ENCODE measurements at regions not wholly inside any gene's neighbourhood (a gene's known extent, or its start where the extent isn't known, plus 50 kb on each side); places are given as distances from the start of the nearest gene placed in this dataset.

DNA sequence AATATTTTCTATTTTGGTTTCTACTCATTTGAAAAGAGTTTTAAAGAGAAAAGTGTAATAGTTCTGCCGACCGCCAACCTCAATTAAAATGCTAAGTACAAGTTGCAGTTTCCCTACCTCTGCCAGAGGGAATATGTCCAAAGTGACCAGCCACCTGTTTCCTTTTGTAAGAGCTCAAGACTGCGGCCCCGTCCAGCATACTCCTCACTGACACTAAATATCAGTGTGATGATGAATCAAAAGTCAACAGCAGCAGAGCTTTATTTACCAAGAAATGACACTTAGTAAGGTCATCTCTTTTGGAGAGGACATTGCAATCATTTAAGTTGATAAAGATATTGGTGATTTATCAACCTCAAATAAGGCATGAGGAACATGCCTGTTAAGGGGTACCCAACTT lies 57.4 kb upstream of the NRIP1 start:
- CTCF ChIA-PET: interaction anchor here (0.6 kb wide), 1 partner anchor 36 kb away, joined by 3 read pairs; no protein-coding TSS in a partner anchor
- Histone ChIP-seq H3K79me2 (ENCODE audit: low read length) (no peaks in the 10 kb centered on the region), H3K9ac (ENCODE audit: low read length) (no peak overlapping the region), H3K4me3 (ENCODE audit: low read length) (peak overlapping the region; percentile 38), H3K4me1 (ENCODE audit: insufficient read depth, low read length) (peaks cover 16% of the 10 kb centered on the region), H3K4me2 (ENCODE audit: low read length) (peak overlapping the region; percentile 65), H3K27me3 (ENCODE audit: low read length) (no peaks in the 10 kb centered on the region), H3K9me2 (replicated peaks; ENCODE audit: low read length) (no peaks in the 10 kb centered on the region), H3K27ac (ENCODE audit: low read length) (peak overlapping the region; percentile 56), H3K9me3 (ENCODE audit: low read length) (no peaks in the 10 kb centered on the region), H2AFZ (ENCODE audit: low read length) (peak overlapping the region; percentile 90; the same call in 1 of the 2 replicates), H3F3A (ENCODE audit: low read length, unreplicated experiment) (no peaks in the 10 kb centered on the region), H3K36me3 (ENCODE audit: low read depth, low read length) (no peaks in the 10 kb centered on the region), H4K20me1 (ENCODE audit: low read length) (no peaks in the 10 kb centered on the region)
- TF ChIP-seq EZH2 (IDR thresholded peaks at IDR 0.05; ENCODE audit: low read length, unreplicated experiment) (no peak), EZH2phosphoT487 (IDR thresholded peaks at IDR 0.05; ENCODE audit: borderline replicate concordance, low read length) (no peak), CTCF (conservative IDR thresholded peaks at IDR 0.05; ENCODE audit: low read depth, low read length) (no peak)
- intact Hi-C loops (cut with micrococcal nuclease): loop anchor here (5.0 kb wide), 1 partner anchor 55 kb away; no protein-coding TSS in a partner anchor
- ATAC-seq (peak; percentile 87), DNase-seq (peak; percentile 68)
- BruUV-seq (replicated peaks): no TSS peak
- POLR2A ChIA-PET (ENCODE audit: unreplicated experiment): interaction anchor here (0.6 to 0.7 kb wide), 3 partner anchors 13 to 254 kb away, joined by 3 to 4 read pairs (median 4); no protein-coding TSS in a partner anchor

DNA sequence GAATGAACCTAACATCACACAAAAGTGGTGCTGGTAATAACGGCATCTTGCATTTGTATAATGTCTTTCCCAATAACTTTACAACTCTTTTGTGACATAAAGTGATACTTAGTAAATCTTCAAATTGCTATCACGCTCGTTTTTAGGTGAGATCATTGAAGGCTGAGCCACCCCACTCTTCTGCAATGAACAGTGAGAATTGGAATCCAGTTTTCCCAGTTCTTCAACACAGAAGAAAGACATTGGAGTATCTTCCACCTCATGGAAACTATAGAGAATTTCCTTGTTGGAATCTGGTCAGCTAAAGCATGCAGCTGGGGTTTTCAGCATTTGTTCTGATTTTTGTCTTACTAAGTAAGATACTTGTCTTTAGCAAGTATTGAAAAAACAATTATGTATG lies 59.9 kb upstream of the NRIP1 start:
- Histone ChIP-seq H3K79me2 (ENCODE audit: low read length) (no peaks in the 10 kb centered on the region), H3K9me2 (replicated peaks; ENCODE audit: low read length) (no peaks in the 10 kb centered on the region), H2AFZ (ENCODE audit: low read length) (no peak overlapping the region), H3K27ac (ENCODE audit: low read length) (no peak overlapping the region), H3K27me3 (ENCODE audit: low read length) (no peaks in the 10 kb centered on the region), H4K20me1 (ENCODE audit: low read length) (no peaks in the 10 kb centered on the region), H3K9ac (ENCODE audit: low read length) (no peak overlapping the region), H3K36me3 (ENCODE audit: low read depth, low read length) (no peaks in the 10 kb centered on the region), H3K4me2 (ENCODE audit: low read length) (no peak overlapping the region), H3F3A (ENCODE audit: low read length, unreplicated experiment) (no peaks in the 10 kb centered on the region), H3K4me3 (ENCODE audit: low read length) (no peak overlapping the region), H3K9me3 (ENCODE audit: low read length) (no peaks in the 10 kb centered on the region), H3K4me1 (ENCODE audit: insufficient read depth, low read length) (peaks cover 16% of the 10 kb centered on the region)
- intact Hi-C loops (cut with micrococcal nuclease): loop anchor here (5.0 kb wide), 1 partner anchor 57 kb away; no protein-coding TSS in a partner anchor
- ATAC-seq: no peak
- TF ChIP-seq EZH2 (IDR thresholded peaks at IDR 0.05; ENCODE audit: low read length, unreplicated experiment) (no peak), CTCF (conservative IDR thresholded peaks at IDR 0.05; ENCODE audit: low read depth, low read length) (no peak), EZH2phosphoT487 (IDR thresholded peaks at IDR 0.05; ENCODE audit: borderline replicate concordance, low read length) (no peak)
- no TSS peak for BruUV-seq (replicated peaks)
- ChIA-PET CTCF (no interaction called here), POLR2A (ENCODE audit: unreplicated experiment) (no interaction called here)
- no peak for DNase-seq

DNA sequence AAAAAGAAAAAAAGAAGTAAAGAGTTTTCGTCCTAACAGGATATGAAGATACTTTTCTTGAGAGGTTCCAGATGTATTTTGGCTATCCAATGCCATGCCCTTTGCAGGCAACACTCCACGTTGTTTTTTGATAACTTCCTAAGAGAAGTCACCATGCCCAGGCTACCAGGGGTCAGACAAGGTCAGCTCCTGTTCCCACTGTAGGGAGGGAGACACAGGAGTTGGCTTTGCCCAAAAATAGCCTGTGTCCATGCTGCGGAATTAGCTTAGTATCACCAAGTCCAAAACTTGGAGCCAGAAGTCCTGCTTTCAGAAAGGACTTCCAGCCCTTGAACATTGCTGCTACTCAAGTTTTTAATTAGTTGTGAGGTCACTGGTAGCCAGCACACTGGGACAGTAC lies 62.1 kb upstream of the NRIP1 start:
- no peak for ATAC-seq
- no peaks in the 10 kb centered on the region for H3K9me3 ChIP-seq (ENCODE audit: low read length)
- BruUV-seq (replicated peaks): no TSS peak

More for the DNA sequence above, 62.1 kb upstream of the NRIP1 start:
- no peak overlapping the region for H3K27ac ChIP-seq (ENCODE audit: low read length)
- no peak for TF ChIP-seq EZH2phosphoT487 (IDR thresholded peaks at IDR 0.05; ENCODE audit: borderline replicate concordance, low read length)
- TF ChIP-seq CTCF (conservative IDR thresholded peaks at IDR 0.05; ENCODE audit: low read depth, low read length): no peak
- no peak for TF ChIP-seq EZH2 (IDR thresholded peaks at IDR 0.05; ENCODE audit: low read length, unreplicated experiment)
- no peaks in the 10 kb centered on the region for H3K27me3 ChIP-seq (ENCODE audit: low read length)
- no peaks in the 10 kb centered on the region for H3K36me3 ChIP-seq (ENCODE audit: low read depth, low read length)
- no peak overlapping the region for H3K4me3 ChIP-seq (ENCODE audit: low read length)
- 0 out of 2 replicates have a peak, but pooled peaks cover 3% of the 10 kb centered on the region for H3K9me2 ChIP-seq (replicated peaks; ENCODE audit: low read length)
- no peak overlapping the region for H2AFZ ChIP-seq (ENCODE audit: low read length)
- ChIA-PET POLR2A (ENCODE audit: unreplicated experiment) (no interaction called here), CTCF (no interaction called here)
- no peaks in the 10 kb centered on the region for H4K20me1 ChIP-seq (ENCODE audit: low read length)
- H3K4me2 ChIP-seq (ENCODE audit: low read length): no peak overlapping the region
- peaks cover 8% of the 10 kb centered on the region for H3K4me1 ChIP-seq (ENCODE audit: insufficient read depth, low read length)
- no peak for DNase-seq
- H3K79me2 ChIP-seq (ENCODE audit: low read length): no peaks in the 10 kb centered on the region
- no peak overlapping the region for H3K9ac ChIP-seq (ENCODE audit: low read length)
- intact Hi-C loops (cut with micrococcal nuclease): no loop called here
- H3F3A ChIP-seq (ENCODE audit: low read length, unreplicated experiment): no peaks in the 10 kb centered on the region

Data from PC-3 (cell line).